ENCODE measurements at regions not wholly inside any gene's neighbourhood (a gene's known extent, or its start where the extent isn't known, plus 50 kb on each side); places are given as distances from the start of the nearest gene placed in this dataset.

- FAIRE-seq (no peak), DNase-seq (ENCODE audit: low read depth, low spot score) (no peak)
- Histone ChIP-seq H3K9ac (ENCODE audit: control insufficient read depth, extremely low read depth, insufficient read depth, low read length) (no peak overlapping the region), H3K36me3 (ENCODE audit: control insufficient read depth in 2 of 2, extremely low read depth in 1 of 2, insufficient read depth in 2 of 2, low read length in 2 of 2) (no peaks in the 10 kb centered on the region), H3K9me1 (ENCODE audit: control insufficient read depth, extremely low read depth, insufficient read depth, low read length) (no peaks in the 10 kb centered on the region), H3K9me3 (ENCODE audit: control insufficient read depth, low read depth, low read length) (no peaks in the 10 kb centered on the region), H3K4me2 (ENCODE audit: control insufficient read depth, extremely low read depth, insufficient read depth, low read depth, low read length) (no peak overlapping the region), H3K4me1 (ENCODE audit: control insufficient read depth, extremely low read depth, insufficient read depth, low read length) (peaks cover under 1% of the 10 kb centered on the region), H2AFZ (ENCODE audit: control insufficient read depth, low read length) (no peak overlapping the region), H3K27ac (ENCODE audit: control insufficient read depth, insufficient read depth, low read length) (no peak overlapping the region), H3K79me2 (ENCODE audit: control insufficient read depth, insufficient read depth, low read length) (no peaks in the 10 kb centered on the region), H4K20me1 (ENCODE audit: control insufficient read depth, extremely low read depth, insufficient read depth, low read length) (no peaks in the 10 kb centered on the region), H3K27me3 (ENCODE audit: control insufficient read depth, extremely low read depth, insufficient read depth, low read length) (no peaks in the 10 kb centered on the region), H3K4me3 (ENCODE audit: control insufficient read depth in 2 of 3, extremely low read depth in 1 of 3, insufficient read depth in 2 of 3, low read depth in 1 of 3, low read length in 3 of 3) (no peak overlapping the region)
- TF ChIP-seq EZH2 (IDR thresholded peaks at IDR 0.05; ENCODE audit: low read length), result no peak
- TF ChIP-seq CTCF (optimal IDR thresholded peaks at IDR 0.05 in 1 of 3, IDR thresholded peaks at IDR 0.05 in 1 of 3, conservative IDR thresholded peaks at IDR 0.05 in 1 of 3; ENCODE audit: extremely low read depth in 1 of 3, insufficient read depth in 2 of 3, low read length in 3 of 3), result no peak
- dilution Hi-C loops (cut with MboI; ENCODE audit: extremely low pct_ligation_motif_present, low sequenced_read_pairs), result no loop called here
Measured at GRCh38 chr9:107592424-107592823, 102.9 kb upstream of the KLF4 start.

- Histone ChIP-seq H3K9ac (ENCODE audit: control insufficient read depth, extremely low read depth, insufficient read depth, low read length) (no peak overlapping the region), H3K27ac (ENCODE audit: control insufficient read depth, insufficient read depth, low read length) (no peak overlapping the region), H4K20me1 (ENCODE audit: control insufficient read depth, extremely low read depth, insufficient read depth, low read length) (no peaks in the 10 kb centered on the region), H3K4me3 (ENCODE audit: control insufficient read depth in 2 of 3, extremely low read depth in 1 of 3, insufficient read depth in 2 of 3, low read depth in 1 of 3, low read length in 3 of 3) (no peak overlapping the region), H3K4me2 (ENCODE audit: control insufficient read depth, extremely low read depth, insufficient read depth, low read depth, low read length) (no peak overlapping the region), H3K79me2 (ENCODE audit: control insufficient read depth, insufficient read depth, low read length) (no peaks in the 10 kb centered on the region), H3K36me3 (ENCODE audit: control insufficient read depth in 2 of 2, extremely low read depth in 1 of 2, insufficient read depth in 2 of 2, low read length in 2 of 2) (no peaks in the 10 kb centered on the region), H3K9me3 (ENCODE audit: control insufficient read depth, low read depth, low read length) (no peaks in the 10 kb centered on the region), H3K27me3 (ENCODE audit: control insufficient read depth, extremely low read depth, insufficient read depth, low read length) (no peaks in the 10 kb centered on the region), H2AFZ (ENCODE audit: control insufficient read depth, low read length) (no peak overlapping the region), H3K9me1 (ENCODE audit: control insufficient read depth, extremely low read depth, insufficient read depth, low read length) (no peaks in the 10 kb centered on the region), H3K4me1 (ENCODE audit: control insufficient read depth, extremely low read depth, insufficient read depth, low read length) (peaks cover 4% of the 10 kb centered on the region)
- TF ChIP-seq EZH2 (IDR thresholded peaks at IDR 0.05; ENCODE audit: low read length) (no peak), CTCF (optimal IDR thresholded peaks at IDR 0.05 in 1 of 3, IDR thresholded peaks at IDR 0.05 in 1 of 3, conservative IDR thresholded peaks at IDR 0.05 in 1 of 3; ENCODE audit: extremely low read depth in 1 of 3, insufficient read depth in 2 of 3, low read length in 3 of 3) (no peak)
- FAIRE-seq, result no peak
- no peak for DNase-seq (ENCODE audit: low read depth, low spot score)
- dilution Hi-C loops (cut with MboI; ENCODE audit: extremely low pct_ligation_motif_present, low sequenced_read_pairs), result no loop called here
Measured at GRCh38 chr9:107591781-107592180, 102.2 kb upstream of the KLF4 start.

Data from keratinocyte (primary cell).